NCI-H2081 treated with DMSO at 0.1 percent for 48 hours (cell line): ENCODE measurements at regions not wholly inside any gene's neighbourhood (a gene's known extent, or its start where the extent isn't known, plus 50 kb on each side); places are given as distances from the start of the nearest gene placed in this dataset.
"Not testable (repeated sequence)": the region's sequence is repeated elsewhere in the genome, so short reads cannot be mapped to it uniquely, and the experiment has no call there.

Experiments
- DNase-seq: peaks from one replicate; lab custom pipeline; 2025; lab: John Stamatoyannopoulos, UW

DNA sequence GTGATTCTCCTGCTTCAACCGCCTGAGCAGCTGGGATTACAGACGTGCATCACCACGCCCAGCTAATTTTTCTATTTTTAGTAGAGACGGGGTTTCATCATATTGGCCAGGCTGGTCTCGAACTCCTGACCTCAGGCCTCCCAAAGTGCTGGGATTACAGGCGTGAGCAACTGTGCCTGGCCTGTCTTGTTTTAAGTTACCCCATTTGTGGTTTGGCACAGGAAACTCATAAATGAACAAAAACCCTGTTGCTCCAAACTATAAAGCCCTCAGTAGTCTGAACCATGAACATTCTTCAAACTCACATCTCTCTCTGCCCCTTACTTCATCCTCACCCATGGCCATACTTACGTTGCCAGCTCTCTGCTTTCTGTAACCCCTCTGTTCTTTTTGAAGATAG lies 61.7 kb downstream of the RHOU start:
- not testable (repeated sequence) for DNase-seq

DNA sequence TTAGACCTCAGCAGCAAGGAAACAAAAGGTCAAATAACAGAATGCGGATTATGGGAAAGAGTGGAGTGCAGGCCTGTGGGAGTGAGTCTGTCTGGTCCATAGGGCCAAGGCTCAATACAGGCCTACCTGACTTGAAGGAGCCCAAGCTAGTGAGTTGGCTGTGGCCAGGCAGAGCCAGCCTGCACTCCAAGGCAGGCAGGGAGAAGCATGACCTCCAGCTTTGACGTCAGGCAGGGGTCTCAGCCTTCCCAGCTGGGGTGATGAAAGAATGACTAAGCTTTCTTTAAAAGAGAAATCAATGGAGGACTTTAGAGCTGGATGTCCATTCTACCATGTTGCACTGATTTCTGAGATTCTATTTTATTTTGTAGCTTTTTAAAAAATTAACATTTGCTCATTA lies 62.8 kb downstream of the RHOU start:
- no peak for DNase-seq

DNA sequence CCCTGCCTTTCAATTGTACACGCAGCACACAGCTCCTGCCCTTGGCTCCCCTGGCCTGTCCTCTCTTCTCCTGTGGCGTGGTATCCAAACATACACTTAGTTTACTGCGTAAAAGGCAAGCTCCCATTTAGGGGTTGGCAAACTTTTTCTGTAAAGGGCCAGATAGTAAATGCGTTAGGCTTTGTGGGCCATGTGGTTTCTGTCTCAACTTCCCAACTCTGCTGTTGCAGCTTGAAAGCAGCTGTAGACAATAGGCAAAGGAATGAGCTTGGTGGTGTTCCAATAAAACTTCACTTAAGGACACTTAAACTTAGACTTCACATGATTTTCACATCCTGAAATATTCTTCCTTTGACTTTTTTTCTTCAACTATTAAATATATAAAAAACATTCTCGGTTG lies 63.3 kb downstream of the RHOU start:
- no peak for DNase-seq

DNA sequence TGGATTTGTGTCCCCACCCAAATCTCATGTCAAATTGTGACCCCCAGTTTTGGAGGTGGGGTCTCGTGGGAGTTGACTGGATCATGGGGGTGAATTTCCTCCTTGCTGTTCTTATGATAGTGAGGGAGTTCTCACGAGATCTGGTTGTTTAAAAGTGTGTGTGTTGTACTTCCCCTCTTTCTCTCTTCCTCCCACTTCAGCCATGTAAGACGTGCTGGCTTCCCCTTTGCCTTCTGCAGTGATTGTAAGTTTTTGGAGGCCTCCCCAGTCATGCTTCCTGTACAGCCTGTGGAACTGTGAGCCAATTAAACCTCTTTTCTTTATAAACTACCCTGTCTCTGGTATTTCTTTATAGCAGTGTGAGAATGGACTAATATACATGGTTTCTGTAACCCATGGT lies 64.6 kb downstream of the RHOU start:
- DNase-seq: no peak

DNA sequence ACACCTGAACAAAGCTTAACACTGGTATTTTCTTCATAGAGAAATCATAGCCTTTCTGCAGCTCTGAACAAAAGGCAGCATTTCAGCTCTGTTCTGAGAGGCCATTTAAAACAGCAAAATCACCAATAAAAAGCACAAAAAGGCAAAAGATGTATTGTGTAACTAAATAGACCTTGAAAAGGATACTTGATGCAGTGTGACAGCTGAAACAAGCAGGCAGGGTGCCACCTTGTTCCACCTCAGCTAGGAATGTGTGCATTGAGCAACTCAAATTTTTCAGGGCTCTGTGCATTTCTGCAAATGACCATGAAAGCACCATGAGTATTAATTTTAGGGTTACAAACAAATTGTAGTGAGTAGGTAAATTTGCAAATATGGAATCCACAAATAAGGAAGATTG lies 65.8 kb downstream of the RHOU start:
- DNase-seq: no peak

DNA sequence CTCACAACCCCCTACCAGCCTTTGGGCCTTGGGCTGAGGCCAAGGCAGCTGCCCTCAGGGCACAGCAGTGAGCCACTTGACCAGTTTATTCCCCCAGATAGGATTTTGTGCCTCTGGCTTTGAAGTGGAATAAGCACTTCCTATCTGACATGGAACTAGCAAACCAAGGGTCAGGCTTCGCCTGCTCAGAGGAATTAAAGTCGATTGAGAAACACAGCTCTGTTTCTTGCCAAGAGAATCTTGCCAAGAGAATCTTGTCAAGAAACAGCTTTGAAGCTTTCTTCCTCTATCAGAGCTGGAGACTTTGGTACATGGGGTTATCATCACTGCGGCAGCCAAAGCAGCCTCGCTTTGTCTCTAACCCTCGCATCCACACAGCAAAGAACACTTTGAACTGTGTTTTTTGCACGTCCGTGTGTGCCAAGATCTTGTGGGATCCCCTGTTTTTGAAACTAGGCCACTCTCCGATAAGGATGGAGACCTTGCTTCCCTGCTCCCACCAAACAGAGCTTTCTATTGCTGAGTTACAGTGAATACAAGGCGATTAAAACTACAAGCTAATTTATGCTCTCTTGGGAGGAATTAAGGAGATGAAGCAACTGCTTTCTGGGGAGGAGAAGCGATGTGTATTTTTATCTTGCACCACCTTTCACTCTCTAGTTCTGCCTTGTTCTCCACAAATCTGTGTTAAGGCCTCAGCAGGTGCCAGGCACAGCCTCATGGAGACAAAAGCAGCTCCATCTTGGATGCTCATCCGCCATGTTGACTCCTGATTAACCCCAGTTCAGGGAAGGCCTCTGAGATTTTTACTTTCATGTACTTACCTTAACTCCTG lies 67.3 kb downstream of the RHOU start:
- DNase-seq: no peak

DNA sequence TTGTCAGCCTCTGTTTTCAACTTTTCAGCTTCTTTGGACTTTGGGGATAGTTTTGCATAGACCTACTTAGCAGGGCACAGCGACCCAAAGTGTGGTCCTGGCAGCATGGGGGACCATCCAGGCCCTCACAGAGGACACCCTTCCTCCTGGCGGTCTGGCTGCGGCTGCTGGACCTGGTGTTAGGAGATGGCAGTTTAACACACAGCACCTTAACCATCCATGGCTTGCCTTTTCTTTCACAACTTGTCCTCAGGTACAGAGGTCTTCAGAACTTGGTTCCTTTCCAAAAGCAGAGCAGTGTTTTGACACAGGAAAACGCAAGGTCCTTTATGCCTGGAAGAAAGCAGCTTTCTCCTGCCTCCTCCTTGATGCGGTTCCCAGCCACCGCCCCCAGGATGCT lies 68.1 kb downstream of the RHOU start:
- no peak for DNase-seq

DNA sequence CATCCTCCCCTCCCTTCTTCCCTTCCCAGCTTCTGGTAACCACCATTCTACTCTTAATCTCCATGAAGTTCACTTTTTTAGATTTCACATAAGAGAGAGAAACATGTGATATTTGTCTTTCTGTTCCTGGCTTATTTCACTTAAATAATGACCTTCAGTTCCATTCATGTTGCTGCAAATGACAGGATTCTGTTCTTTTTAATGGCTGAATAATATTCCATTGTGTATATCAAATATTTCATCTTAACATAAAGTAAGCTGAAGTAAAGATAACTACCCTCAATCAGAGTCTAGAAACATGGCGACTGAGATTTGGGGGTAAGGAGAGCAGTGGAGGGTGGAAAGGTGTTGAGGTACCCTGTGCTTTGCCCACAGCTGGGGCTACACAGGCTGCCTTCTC lies 68.9 kb downstream of the RHOU start:
- no peak for DNase-seq

DNA sequence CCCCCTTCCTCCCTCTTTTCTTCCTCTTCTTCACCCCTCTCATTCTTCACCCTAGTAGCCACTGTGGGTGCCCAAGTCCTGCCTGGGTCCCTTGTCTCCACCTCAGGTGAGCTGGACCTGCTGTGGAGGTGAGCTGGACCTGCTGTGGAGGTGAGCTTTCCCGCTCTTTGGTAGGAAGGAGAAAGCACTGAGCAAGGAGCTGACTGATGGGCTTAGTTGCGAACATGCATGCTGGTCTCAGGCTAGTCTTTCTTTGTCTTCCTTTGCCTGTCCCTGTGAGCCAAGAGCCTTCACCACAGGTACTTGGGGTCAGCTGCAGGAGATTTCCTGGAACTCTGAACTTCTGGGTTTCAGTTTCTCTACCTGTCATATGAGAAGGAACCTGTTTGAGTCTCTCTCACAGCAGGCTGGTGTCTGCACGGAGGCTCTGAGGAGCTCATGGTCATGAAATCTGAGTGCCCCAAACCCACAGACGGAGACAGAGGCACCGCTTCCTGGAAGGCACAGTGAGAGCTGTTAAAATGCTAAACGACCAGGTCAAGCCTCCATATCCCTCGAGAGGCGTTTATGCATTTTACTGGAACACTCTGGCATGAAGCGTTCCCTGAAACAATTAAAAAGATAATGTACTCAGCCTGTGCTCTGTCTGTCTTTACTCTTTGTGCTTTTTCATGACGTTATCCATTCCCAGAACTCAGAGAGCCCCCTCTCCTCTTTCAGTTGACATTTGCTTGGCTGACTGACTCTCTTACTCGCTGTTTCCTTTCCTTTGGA lies 69.5 kb downstream of the RHOU start:
- no peak for DNase-seq

DNA sequence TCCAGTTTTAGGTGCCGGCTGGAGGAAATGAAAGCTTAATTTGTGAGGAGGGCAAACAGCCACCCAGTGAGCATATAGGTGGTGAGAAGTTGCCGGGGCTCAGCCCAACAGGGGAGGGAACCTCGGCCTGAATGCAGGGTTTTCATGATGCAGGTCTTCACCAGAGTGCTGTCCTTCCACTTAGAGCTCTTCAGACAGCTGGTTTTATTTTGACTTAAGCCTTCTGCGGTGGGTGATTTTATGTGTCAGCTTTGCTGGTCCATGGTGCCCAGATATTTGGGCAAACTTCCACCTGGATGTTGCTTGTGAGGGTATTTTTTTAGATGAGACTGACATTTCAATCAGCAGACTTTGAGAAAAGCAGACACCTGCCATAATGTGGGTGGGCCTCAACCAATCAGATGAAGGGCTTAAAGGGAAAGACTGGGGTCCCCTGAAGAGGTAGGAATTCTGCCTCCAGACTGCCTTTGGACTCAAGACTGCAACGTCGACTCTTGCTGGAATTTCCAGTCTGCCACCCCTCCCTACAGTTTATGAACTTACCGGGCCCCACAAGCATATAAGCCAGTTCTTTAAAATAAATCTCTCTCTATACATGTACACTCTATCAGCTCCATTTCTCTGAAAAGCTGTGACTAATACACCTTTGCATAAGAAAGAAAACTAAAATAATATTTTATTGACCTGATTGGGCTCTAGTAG lies 72.8 kb downstream of the RHOU start:
- no peak for DNase-seq

DNA sequence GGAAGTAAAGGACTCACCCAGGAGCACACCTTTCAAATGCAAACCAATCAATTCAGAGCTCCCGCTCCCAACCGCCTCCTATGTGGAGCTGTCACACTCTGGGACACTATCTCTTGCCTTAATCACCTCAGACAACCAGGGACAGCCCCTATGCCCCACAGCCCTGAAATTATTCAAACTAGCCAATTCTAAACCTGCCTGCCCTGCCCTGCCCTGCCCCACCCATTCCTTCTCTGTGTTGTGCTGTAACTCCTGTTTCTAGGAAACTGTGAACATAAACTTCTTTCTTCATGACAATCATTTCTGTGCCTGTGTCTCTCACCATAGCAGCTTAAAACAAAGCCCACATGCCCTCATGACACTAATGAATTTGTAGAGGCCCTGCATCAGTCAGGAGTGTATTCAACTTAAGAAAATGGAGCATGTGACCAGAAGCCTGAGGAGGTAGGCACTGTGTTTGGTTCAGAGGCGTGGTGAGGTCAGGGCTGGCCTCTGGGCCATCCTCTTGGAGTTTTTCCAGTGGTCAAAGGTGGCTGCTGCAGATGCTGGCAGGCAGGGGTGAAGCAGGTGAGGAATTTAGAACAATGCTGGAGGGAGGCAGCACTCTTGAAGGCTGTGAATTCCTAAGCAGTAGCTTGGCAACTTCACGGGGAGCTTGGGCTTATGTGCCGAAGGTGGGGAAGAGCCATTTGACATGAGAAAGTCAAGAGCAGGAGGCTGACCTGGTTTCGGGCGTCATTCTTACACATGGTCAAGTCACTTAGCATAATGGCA lies 74.5 kb downstream of the RHOU start:
- no peak for DNase-seq

DNA sequence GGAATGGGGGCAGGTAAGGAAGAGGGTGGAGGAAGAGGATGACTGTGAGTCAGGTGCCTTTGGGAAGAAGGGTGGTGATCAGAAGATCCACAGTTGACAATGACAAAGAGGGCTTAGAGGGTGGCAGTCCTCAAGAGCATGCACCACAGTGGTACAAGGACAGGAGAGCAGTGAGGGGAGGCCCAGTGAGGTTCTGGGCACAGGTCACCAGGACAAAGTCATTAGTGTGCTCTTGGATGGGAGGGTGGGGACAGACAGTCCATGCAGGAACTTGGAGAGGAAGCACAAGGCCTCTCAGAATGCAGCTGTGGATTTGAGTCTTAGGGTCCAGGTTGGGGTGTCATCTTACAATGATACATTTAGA lies 75.1 kb downstream of the RHOU start:
- no peak for DNase-seq

DNA sequence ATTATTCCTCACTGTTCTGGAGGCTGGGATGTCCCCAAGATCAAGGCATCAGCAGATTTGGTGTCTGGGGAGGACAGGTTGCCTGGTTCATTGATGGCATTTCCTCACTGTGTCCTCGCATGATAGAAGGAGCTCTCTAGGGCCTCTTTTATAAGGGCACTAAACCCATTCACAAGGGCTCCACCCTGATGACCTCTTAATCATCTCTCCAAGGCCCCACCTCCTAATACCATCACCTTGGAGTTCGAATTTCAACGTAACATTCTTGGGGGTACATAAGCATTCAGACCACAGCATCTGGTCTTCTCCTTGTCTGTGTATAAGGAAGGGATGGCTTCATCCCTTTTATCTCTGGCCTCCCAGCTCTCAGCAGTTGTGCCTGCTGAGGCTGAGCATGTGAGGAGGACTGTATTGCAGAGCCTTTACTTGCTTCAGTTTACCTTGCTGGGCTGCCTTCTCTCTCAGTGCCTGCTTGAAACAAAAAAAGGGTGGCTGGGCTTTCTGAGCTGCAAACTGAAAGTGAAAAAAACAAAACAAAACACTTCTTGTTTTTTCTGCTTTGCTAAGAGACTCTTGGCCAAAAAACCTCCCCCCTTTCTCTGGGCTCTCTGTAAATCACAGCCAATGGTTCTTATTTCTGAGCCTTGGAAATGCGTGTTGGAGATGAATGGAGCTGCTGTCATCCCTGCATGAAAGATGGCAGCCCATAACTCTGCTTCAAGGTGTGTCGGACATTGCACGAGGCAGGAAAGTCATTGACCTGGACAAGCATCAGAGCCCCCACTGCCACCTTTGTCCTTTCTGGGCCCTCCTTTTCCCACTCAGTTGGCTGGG lies 75.8 kb downstream of the RHOU start:
- DNase-seq: no peak

DNA sequence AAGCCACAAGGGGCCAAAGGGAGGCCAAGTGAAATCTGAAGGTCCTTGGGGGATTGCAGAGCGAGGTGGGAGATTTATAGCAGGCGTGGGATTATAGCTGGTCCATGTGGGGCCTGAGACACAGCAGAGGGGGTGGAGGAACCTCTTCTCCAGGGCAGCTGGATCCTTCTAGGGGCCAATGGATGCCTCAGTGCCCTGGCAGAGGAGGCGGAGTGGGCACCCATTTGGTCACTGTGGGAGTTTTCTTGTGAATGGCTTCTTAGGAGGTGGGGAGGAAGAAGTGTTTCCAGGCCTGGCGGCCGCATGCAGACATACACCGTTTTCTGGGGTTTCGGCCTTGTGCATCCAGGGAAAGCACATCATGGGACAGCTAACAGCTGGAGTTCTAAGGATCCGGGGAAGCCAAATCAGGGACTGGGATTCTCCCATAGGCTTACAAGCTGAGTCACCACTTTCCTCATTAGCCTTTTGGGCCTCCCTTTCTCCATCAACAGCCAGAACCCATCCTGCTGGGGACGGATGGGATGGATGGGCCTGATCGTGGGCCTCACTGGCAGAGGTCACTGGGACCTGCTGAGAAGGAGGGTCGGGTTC lies 76.5 kb downstream of the RHOU start:
- no peak for DNase-seq

DNA sequence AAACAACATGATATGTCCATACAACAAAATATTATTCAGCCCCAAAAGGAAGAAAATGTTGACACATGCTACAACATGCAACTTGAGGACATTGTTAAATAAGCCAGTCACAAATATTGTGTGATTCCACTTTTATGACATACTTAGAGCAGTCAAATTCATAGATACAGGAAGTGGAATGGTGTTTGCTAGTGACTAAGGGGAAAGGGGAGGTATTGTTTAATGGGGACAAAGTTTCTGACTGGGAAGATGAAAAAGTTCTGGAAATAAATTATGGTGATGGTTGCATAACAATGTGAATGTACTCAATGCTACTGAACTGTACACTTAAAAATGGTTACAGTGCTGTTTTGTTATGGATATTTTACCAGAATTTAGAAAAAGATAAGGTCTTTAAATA lies 77.7 kb downstream of the RHOU start:
- DNase-seq: no peak

DNA sequence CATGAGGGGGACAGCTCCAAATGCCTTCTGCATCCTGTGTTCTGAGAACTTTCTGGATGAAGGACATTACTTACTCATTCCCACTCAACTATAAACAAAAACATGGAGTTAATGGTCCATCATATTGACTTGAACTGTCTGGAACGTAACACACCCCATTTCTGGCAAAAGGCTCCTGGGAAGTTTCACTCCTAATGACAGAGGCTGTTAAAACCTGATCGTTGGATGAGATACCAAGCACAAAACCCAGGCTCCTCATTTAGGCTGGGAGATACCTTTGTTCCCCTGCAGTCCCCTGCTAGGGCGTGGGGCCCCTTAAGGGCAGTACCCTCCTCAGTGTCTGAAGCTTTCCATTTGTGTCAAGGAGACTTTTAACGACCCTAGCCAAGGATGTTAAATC lies 78.9 kb downstream of the RHOU start:
- no peak for DNase-seq

DNA sequence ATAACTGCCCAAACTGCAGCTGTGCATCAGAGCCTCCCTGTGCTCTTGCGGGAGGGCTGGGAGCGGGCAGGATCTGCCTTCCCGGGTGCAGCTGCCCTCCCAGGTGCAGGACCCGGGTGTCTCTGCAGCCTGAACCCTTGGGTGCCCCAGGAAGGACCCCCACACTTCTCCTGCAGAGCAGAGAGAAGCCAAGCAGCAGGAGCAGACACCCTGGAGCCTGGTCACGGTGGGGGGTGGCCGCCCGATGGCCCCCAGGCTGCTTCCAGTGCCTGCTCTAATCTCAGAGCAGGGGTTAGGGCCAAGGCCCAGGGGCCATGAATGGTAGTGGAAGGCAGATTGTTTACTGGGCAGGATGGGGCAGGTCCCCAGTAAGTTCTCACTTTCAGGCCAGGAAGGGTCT lies 83.0 kb downstream of the RHOU start:
- DNase-seq: no peak

DNA sequence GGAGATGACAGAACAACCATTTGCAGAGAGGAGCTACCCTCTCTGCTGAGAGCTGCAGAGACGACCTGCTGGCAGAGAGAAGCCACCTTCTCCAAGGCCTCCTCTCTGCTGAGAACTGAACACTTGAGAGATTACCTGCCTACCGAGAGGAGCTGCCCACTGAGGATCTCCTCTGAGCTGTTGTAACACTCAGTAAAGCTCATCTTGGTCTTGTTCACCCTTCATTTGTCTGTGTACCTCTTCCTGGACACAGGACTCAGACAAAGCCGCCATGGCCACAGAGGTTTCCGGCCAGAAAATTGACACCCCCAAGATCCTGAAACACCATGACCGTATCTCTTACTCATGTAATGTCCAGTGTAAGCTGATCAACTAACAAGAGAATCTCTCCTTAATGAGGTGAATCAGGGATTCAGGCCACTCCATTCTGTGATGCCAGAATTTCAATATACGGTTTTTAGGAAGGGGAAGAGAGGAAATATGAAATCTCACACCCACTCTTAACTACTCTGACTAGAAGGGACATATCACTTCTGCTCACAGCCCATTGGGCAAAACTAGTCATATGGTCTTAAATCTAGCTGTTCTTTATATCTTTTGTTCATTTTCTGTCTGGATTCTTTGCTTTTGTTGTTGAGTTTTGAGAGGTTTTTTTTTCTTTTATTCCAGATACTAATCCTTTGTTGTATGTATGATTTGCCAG lies 83.8 kb downstream of the RHOU start:
- DNase-seq: no peak

DNA sequence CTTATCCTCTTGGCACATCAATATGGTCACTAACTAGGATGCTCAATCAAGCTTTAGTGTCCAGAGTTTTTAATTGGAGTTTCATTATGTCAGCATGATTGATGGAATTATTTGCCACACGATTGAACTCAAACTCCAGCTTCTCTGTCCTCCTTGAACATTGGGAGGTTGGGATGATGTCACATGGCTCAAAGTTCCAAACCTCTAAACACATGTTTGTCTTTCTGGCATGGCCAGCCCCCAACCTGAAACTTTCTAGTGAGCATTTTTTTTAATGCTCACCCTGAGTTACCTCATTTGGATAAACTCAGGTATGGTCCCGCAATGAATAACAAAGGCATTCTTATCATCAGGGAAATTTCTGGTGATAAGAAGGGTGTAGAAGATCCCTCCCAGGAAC lies 86.0 kb downstream of the RHOU start:
- DNase-seq: no peak

DNA sequence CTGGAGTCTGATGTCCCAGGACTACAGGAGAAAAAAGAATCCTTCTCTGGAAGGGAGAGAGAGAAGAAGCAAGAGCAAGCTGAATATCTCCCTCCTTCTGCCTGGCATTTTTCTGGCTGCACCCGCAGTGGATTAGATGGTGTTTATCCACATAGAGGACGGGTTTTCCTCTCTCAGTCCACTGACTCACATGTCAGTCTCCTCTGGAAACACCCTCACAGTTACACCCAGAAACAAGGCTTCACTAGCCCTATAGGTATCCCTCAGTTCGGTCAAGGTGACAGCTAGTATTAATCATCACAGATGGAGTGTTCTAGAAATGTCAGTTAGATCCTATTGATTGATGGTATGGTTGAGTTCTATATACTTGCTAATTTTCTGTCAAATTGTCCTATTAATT lies 87.9 kb downstream of the RHOU start:
- DNase-seq: no peak
